Stomach smooth muscle (tissue), 2 donors: ENCODE measurements at regions not wholly inside any gene's neighbourhood (a gene's known extent, or its start where the extent isn't known, plus 50 kb on each side); places are given as distances from the start of the nearest gene placed in this dataset.

Experiments
- H3K27ac ChIP-seq: one replicate; pipeline ENCODE4 v1.7.0; 2013; ENCODE audit warnings: mild to moderate bottlenecking, low read length, inconsistent platforms
- H3K27me3 ChIP-seq, 2 donors: one replicate each; pipeline ENCODE4 v1.7.0; 2013; ENCODE audit warnings: low read length in 2 of 2; ENCODE audit not compliant: insufficient read depth in 2 of 2, control insufficient read depth in 1 of 2
- H3K36me3 ChIP-seq, 2 donors: one replicate each; pipeline ENCODE4 v1.7.0; 2013; ENCODE audit warnings: low read length in 2 of 2; ENCODE audit not compliant: control insufficient read depth in 2 of 2, insufficient read depth in 2 of 2
- H3K4me1 ChIP-seq: one replicate; pipeline ENCODE4 v1.7.0; 2013; ENCODE audit warnings: low read length; ENCODE audit not compliant: control insufficient read depth, insufficient read depth
- H3K4me3 ChIP-seq, 2 donors: one replicate each; pipeline ENCODE4 v1.7.0; 2013; ENCODE audit warnings: low read length in 2 of 2
- H3K9ac ChIP-seq, 2 donors: one replicate each; pipeline ENCODE4 v1.7.0; 2013; ENCODE audit warnings: low read length in 2 of 2, mild to moderate bottlenecking in 1 of 2
- H3K9me3 ChIP-seq, 2 donors: one replicate each; pipeline ENCODE4 v1.7.0; 2013; ENCODE audit warnings: low read length in 2 of 2; ENCODE audit not compliant: control insufficient read depth in 2 of 2
- donor health status: healthy.
- donor health status: Pancreatic carcinoma.

DNA sequence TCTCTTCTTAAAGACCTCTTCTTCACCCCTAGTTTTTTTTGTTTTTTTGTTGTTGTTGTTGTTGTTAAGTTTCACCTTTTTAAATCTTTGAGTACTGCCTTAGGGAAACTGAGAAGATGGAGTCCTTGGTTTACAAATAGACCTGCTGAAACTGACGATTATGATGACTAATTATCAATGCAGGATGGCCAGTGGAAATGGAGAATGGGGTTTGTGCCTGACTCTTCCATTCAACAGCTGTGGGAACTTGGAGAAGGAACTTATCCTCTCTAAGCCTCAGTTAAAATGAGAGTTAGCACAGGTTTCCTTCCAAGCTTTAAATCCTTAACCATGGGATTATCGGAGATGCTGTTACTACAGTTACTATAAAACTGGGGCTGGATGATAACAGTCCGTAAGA, 66.7 kb upstream of the PNMA1 start:
- Histone ChIP-seq H3K9ac (no peak overlapping the region), H3K4me1 (peaks cover 53% of the 10 kb centered on the region), H3K36me3 (peaks cover 0 to 2% of the 10 kb centered on the region in 2 donors), H3K27ac (no peak overlapping the region), H3K9me3 (no peaks in the 10 kb centered on the region), H3K27me3 (no peaks in the 10 kb centered on the region), H3K4me3 (no peak overlapping the region)

DNA sequence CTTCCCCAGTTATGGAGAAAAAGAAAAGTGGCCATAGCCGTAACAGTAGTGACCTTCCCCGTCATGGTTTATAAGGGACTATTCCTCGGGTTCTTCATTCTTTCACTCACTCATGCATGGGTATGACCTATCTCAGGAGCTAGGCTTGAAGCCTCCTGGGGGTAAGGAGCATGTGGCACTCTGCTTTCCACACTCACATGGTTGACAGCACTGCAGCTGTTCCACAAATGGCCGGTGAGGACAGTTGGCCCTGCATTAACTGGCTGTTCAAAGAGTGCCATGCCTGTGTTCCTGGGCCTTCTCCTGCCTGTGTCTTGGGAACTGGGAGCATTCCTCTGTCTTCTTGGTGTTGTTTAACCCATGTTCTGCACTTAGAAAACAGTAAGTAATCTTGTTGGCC, 66.2 kb upstream of the PNMA1 start:
- Histone ChIP-seq H3K9ac (no peak overlapping the region), H3K36me3 (peaks cover 0 to 2% of the 10 kb centered on the region in 2 donors), H3K27ac (no peak overlapping the region), H3K4me3 (no peak overlapping the region), H3K4me1 (peaks cover 53% of the 10 kb centered on the region), H3K9me3 (no peaks in the 10 kb centered on the region), H3K27me3 (no peaks in the 10 kb centered on the region)

DNA sequence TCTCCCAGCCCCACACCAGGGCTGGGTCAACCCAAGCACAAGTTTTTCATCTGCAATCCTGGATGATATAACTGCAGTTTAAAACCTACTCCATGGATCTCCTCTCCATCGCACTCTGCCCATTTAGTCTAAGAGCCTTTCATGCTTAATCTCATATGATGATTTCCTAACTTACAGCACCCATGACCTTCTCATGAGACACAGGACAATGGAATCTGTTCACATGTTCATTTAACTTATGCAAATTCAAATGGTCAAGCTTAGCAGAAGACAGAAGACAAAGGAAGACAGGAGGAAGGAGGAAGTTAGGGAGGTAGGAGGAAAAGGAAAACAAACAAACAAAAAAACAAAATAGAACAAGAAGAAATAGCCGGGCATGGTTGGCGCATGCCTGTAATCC, 64.6 kb upstream of the PNMA1 start:
- H3K9ac ChIP-seq: no peak overlapping the region
- no peaks in the 10 kb centered on the region for H3K9me3 ChIP-seq
- peaks cover 0 to 2% of the 10 kb centered on the region in 2 donors for H3K36me3 ChIP-seq
- H3K4me1 ChIP-seq: peaks cover 52% of the 10 kb centered on the region
- no peak overlapping the region for H3K4me3 ChIP-seq
- H3K27me3 ChIP-seq: no peaks in the 10 kb centered on the region
- H3K27ac ChIP-seq: no peak overlapping the region

DNA sequence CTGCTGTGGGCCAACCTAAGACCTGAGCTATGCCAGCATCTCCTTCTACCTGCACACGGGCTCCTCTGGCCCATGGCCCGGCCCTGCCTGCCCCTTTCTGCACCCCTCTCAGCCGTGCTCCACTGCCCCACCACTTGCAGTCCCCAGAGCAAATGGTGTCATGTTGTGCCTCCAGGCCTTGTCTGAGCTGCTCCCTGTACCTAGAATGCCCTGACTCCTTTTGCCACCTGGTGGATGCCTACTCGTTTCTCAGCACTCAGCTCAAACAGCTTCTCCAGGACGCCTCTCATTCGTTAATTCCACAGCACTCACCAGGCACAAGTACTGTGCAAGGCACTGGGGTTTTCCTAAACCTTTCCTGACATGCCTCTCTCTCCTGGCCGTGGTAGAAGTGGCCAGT, 63.2 kb upstream of the PNMA1 start:
- no peaks in the 10 kb centered on the region for H3K9me3 ChIP-seq
- no peak overlapping the region for H3K9ac ChIP-seq
- H3K27me3 ChIP-seq: no peaks in the 10 kb centered on the region
- H3K36me3 ChIP-seq: no peaks in the 10 kb centered on the region
- peaks cover 40% of the 10 kb centered on the region for H3K4me1 ChIP-seq
- no peak overlapping the region for H3K27ac ChIP-seq
- H3K4me3 ChIP-seq: no peak overlapping the region

DNA sequence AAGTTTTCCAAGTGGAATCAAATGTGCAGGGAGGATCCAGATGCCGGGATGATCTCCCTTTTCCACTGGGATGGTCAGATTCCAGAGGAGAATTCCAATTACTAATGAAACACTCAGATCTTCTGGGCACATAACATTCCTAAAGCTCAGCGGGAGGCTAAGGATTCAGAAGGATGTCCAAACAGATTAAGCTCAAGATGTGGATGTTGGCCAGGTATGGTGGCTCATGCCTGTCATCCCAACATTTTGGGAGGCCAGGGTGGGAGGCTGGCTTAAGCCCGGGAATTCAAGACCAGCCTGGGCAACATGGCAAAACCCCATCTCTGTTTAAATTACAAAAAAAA, 62.0 kb upstream of the PNMA1 start:
- H3K9ac ChIP-seq: no peak overlapping the region
- peaks cover 48% of the 10 kb centered on the region for H3K4me1 ChIP-seq
- no peak overlapping the region for H3K27ac ChIP-seq

DNA sequence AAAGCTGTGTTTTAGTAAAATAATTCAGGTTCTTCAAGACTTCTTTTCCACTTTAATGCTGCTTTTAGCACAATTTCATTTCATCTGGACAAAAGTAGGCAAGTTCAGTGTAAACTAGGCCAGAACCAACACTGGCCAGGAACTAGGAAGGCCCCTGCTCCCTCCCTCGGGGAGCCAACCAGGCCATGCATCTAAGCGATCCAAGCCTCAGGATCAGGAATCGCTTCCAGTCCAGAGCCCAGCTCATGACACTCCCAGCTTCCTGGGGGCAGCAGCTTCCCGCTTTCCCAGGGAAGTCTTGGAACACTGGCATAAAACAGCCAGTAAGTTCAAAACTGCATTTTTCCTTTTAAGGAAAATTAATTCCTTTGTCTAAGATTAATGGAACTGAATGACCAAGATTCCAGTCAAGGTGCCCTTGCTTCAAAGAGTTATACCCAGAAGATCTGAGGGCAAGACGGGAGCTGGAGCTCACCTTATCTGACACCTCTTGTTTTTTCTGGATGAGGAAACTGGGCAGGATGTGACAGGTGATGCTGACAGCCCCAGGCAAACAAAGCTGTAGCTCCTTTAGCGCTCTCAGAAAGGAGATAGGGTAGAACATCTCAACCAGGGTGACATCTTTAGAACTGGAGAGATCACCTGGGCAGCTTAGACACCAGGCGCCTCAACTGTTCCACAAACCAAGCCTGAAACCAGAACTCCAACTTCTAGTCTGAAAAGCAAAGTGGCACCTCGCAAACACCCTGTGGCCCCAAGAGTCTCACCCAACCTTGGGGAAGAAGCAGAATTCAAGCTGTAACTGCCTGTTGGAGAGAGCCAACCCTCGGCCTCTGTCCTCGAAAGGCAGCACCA, 61.4 kb upstream of the PNMA1 start:
- H3K36me3 ChIP-seq: no peaks in the 10 kb centered on the region
- H3K27me3 ChIP-seq: no peaks in the 10 kb centered on the region
- H3K4me1 ChIP-seq: peaks cover 54% of the 10 kb centered on the region
- H3K4me3 ChIP-seq: no peak overlapping the region
- no peak overlapping the region for H3K9ac ChIP-seq
- no peaks in the 10 kb centered on the region for H3K9me3 ChIP-seq
- peak overlapping the region; percentile 37 for H3K27ac ChIP-seq

More for the DNA sequence above, 62.0 kb upstream of the PNMA1 start:
- no peaks in the 10 kb centered on the region for H3K36me3 ChIP-seq
- no peaks in the 10 kb centered on the region for H3K9me3 ChIP-seq
- H3K4me3 ChIP-seq: no peak overlapping the region
- H3K27me3 ChIP-seq: no peaks in the 10 kb centered on the region

DNA sequence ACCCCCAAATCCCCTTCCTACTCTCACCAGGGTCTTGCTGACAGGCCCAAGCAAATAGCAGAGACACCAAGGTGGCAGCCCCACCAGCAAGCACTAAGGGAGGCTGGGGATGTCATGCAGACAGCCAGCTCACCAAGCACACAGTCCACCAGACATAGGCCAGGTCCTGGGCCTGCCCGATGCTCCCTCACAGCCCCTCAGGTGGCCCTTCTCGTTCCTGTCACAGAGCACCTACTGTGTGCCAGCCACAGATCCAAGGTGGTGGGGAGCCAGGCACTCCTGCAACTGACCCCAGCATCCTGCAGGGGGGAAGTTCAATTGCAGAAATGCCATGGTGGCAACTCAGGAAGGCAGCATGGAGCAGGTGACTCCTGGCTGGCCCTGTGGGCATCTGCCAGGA, 60.5 kb upstream of the PNMA1 start:
- Histone ChIP-seq H3K9ac (no peak overlapping the region), H3K27ac (no peak overlapping the region), H3K4me3 (no peak overlapping the region), H3K4me1 (peaks cover 53% of the 10 kb centered on the region), H3K9me3 (no peaks in the 10 kb centered on the region), H3K36me3 (no peaks in the 10 kb centered on the region), H3K27me3 (no peaks in the 10 kb centered on the region)

DNA sequence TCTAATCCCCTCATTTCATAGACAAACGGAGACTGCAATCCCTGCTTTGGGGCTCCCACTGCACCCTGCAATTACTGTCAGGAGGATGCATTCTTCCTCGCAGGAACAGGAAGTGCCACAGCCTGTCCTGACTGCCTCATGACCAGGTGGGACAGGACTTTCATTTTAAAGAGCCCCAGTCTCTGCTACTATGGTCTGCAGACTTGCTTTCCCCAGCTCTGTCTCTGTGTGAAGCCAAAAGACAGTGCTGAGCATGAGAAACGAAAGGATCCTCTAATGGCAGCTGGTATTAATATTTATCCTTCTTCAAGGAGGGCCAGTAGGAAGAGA, 60.0 kb upstream of the PNMA1 start:
- no peaks in the 10 kb centered on the region for H3K9me3 ChIP-seq
- H3K9ac ChIP-seq: no peak overlapping the region
- H3K4me3 ChIP-seq: peak overlapping the region in 1 of 2 donors; percentile 3
- H3K36me3 ChIP-seq: no peaks in the 10 kb centered on the region
- no peak overlapping the region for H3K27ac ChIP-seq
- H3K4me1 ChIP-seq: peaks cover 55% of the 10 kb centered on the region
- no peaks in the 10 kb centered on the region for H3K27me3 ChIP-seq

DNA sequence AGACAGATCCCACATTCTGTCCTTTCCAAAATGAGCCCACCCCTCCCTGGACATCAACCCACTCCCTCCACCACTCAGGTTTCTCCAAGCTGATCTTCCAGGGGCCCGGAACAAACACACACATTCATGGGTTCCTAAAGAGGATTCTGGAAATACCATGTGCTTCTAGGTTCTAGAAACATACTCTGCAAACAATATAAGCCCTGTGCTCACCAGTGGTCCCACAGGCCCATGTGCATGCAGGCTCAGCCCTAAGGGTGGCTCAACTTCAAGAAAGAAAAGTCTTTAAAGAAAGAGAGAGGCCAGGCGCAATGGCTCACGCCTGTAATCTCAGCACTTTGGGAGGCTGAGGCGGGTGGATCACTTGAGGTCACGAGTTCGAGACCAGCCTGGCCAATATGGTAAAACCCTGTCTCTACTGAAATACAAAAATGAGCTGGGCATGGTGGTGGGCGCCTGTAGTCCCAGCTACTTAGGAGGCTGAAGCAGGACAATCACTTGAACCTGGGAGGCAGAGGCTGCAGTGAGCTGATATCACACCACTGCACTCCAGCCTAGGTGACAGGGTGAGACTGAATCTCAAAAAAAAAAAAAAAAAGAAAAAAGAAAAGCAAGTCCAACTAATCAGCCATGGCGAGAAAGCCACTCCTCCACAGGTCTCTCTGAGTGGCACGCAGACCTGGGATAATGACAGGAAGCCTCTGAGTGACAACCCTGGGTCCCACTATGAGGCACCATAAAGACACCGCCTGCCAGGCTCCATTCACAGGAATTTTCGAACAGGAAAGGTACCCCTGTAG, 59.5 kb upstream of the PNMA1 start:
- H3K9me3 ChIP-seq: no peaks in the 10 kb centered on the region
- no peaks in the 10 kb centered on the region for H3K27me3 ChIP-seq
- H3K27ac ChIP-seq: no peak overlapping the region
- no peaks in the 10 kb centered on the region for H3K36me3 ChIP-seq
- no peak overlapping the region for H3K9ac ChIP-seq
- H3K4me3 ChIP-seq: no peak overlapping the region
- peaks cover 61% of the 10 kb centered on the region for H3K4me1 ChIP-seq

DNA sequence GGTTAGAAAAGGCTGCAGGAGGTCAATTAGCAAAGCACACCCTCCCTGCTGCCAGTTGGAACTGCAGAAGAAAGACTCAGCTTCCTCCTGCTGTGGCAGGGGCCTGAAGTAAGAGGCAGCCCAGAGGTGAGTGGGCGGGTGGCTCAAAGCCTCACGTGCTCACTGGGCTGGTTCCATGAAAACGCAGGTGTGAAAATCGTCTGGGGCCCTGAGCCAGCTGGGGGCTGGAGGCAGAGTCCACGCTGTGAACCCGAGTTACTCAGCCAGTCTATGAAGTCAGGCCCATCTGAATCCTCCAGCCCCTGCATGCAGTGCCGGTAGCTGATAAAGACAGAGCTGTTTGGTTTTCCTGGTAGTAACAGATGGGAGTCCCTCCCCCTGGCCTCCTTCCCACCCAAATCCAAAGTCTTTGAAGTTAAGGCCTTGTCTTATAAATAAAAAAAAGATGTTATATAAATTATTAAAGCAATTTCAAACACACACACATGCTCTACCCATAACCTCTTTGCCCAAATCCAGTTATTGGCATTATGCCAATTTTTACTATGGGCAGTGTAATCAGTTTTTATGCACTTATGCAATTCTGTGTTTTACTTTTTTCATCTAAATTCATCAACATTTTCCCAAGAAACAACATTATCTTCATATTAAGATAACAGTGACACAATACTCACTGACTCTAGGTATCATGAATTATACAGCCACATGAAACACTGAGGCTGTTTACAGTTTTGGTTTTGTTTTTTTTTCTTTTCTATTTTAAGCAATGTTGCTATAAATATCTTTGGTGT, 57.9 kb upstream of the PNMA1 start:
- Histone ChIP-seq H3K27ac (peak overlapping the region; percentile 58), H3K9me3 (no peaks in the 10 kb centered on the region), H3K9ac (no peak overlapping the region), H3K4me3 (peak overlapping the region in 1 of 2 donors; percentile 44), H3K27me3 (no peaks in the 10 kb centered on the region), H3K36me3 (no peaks in the 10 kb centered on the region), H3K4me1 (peaks cover 63% of the 10 kb centered on the region)
